ENCODE measurements at regions not wholly inside any gene's neighbourhood (a gene's known extent, or its start where the extent isn't known, plus 50 kb on each side); places are given as distances from the start of the nearest gene placed in this dataset.

DNA sequence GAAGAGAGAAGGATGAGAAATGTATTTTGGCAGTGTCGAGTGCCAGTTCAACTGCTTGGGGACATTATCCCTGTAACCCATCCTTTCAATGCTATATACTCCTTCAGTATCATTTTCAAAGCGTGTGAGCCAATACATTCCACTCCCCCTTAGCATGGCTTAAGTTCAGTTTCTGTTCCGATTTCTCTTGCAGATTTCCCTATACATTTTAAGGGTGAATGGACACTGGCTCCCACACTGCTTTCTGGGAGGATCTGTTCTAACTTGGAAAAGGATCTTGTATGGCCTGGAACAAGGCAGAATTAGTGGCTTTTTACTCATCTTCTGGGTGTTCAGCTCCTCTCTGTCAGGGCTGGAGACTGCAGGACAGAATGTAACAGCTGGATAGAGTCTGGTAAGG is 333.8 kb downstream of the HAPSTR1 start:
- DNase-seq = no peak

DNA sequence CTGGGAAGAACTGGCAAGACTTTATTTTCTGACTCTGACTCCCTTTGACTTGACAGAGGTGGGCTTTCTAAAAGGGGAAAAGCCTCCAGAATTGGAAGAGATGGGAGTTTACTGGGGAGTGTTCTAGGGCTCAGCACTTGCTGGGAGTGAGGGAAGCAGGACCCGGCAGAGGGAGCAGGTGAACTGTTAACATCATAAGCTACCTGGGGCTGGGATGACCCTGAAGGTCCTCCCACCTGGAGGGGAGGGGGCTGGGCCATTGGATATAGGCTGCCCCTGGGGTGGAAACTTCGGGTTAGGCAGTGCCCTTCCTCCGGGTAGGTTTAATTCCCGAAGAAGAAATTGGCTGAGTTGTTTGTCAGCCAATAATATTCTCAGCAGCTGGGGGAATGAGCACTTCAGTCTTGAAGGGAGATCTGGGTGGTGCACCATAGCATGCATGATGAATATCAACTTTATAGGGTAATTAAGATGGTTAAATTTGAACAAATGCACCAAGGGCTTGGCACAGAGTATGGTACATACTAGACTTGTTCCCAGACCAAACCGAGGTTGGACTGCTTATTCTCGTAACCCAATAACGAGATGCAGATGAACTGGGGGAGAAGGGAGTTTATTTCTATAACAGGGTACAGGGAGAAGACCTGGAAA is 337.0 kb downstream of the HAPSTR1 start:
- no peak for DNase-seq

DNA sequence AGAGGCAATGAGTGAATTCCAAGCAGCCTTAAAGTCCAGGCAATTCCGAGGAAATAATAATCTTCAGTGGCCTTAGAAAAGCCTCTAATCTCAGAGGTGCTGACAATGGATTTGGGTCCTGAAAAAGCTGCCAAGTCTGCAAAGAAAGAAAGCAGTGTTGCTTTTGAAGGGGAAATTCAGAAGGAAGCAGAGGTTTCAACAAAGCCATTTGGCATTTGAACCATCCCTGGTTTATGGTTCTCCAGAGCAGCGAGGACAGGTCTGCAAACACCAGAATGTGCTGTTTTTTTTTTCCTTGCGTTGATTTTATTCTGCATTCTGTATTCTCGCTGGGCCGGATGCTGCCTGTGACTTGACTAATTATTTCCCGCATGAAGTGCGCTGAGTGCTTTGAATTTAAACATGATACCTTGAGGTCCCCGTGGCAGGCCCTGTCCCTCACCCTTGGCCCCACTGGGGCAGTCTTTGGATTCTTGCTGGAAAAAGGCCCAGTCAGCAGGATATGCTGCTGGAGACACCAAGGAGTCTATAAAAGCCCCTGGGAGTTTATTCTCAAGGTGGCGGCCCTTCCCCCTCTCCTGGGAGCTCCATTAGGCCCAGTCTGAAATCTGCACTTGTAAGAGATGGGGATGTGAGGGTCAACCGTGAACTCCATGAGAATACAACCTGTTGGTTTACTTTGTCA is 338.3 kb downstream of the HAPSTR1 start:
- no peak for DNase-seq

DNA sequence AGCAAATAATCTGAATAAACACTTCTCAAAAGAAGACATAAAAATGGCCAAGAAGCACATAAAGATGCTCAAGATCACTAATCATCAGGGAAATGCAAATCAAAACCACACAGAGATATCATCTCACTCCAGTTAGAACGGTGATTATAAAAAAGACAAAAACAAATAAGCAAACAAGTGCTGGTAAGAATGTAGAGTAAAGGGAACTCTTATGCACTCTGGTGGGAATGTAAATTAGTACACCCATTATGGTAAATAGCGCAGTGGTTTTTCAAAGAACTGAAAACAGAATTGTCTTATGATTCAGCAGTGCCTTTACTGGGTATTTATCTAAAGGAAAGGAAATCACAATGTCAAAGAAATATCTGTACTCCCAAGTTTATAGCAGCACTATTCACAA is 343.2 kb downstream of the HAPSTR1 start:
- no peak for DNase-seq

DNA sequence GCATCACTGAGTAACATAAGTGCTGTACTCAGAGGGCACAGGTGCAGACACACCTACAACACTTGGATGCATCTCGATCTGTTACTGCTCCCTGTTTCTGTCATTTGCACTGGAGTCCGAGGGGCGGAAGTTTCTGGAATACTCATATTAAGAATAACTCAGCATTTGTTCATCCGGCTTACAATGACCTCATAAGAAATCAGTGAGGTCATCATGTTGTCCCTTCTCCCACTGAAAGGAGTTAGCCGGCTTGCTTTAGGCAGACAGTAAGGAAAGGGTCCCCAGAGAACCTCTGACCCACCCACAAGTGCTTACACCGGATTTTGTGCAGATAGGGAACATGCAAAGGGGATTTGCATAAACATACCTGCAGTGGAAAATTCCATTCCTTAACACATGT is 344.7 kb downstream of the HAPSTR1 start:
- no peak for DNase-seq

DNA sequence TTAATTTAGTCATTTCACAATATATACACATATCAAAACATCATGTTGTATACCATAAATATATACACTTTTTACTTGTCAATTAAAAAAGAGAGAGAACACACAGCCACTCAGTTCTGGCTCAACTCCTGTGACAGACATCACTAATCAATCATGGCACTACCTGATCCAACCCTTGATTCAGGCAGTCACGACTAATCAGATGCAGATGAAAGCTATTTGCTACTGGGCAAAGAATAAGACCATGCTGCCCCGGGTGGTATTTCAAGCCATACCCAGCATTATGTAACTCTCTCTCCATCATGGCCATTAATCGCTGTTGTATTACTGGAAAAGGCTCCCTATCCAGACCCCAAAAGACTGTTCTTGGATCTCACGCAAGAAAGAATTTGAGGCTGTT is 345.7 kb downstream of the HAPSTR1 start:
- DNase-seq = no peak

DNA sequence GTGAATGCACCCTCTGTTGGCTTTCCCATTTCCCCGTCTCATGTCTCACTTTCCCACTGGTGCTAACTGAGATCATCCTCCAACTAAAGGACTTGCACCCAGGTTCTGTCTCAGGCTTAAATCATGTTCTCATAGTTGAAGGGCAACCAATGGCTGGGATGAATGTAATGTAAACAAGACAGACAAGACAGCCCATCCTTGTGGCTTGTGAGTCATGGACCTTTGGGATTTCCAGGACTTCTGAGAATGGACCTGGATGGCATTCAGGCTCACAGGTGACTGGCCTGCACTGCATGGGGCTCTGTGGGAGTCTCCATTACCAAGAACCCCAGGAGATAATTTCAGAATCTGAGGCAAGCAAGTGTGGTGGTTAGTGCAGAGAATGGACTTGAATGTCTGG is 347.5 kb downstream of the HAPSTR1 start:
- no peak for DNase-seq

DNA sequence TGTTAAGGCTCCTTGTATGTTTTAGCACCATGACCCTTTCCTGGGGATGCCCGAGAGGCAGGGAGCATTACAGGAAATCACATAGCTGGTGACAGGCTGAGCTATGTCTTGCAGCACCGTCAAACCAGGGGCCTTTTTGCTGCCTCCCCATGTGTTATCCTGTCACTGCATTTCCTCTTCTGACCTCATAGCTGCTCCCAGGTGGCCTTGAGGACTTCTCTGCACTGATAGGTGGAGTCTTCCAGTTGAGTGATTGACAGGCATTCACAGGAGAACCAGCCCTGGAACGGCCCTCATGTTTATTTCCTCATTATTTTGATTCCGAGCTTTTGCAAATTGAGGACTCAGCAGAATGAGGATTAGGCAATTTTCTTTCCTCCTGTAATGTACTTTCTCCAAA is 349.6 kb downstream of the HAPSTR1 start:
- DNase-seq = no peak

DNA sequence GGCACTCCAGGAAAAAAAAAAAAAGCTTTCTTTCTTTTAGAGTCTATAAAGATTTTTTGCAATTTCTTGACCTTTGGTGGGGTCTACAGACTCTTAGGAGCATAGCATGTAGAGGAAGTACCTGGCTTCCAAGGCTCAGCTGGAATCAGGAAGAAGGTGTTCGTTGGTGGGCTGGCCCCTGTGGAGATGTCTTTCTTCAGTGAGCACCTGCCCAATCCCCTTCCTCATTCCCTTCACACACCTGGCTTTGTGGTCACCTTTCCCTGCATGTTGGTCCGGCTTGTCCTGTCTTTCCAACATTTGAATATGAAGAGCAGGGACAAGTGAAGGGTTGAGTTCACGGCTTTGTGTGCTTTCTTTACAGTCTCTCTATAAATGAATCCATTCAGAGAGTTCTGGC is 352.4 kb downstream of the HAPSTR1 start:
- no peak for DNase-seq

DNA sequence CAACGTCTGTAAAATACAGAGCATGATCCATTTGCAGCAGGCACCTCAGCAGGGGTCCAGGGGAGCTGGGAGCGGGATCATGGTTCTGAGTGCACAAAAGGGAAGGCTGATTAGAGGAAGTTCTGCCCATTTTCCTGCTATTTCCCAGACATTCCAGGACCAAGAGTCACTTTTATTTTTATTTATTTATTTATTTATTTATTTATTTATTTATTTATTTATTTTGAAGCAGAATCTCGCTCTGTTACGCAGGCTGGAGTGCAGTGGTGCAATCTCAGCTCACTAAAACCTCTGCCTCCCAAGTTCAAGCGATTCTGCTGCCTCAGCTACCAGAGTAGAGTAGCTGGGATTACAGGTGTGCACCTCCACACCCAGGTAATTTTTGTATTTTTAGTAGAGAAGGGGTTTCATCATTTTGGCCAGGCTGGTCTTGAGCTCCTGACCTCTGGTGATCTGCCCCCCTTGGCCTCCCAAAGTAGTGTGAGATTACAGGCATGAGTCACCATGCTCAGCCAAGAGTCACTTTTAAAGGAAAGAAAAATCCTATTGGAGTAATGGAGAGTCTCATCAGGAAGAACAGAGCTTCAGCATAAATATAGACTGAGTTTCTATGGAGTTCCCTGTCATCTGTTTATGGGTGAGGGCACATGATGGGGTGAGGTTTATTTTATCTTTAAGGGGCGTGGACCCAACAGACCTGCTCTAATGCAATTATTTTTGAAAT is 355.2 kb downstream of the HAPSTR1 start:
- no peak for DNase-seq

DNA sequence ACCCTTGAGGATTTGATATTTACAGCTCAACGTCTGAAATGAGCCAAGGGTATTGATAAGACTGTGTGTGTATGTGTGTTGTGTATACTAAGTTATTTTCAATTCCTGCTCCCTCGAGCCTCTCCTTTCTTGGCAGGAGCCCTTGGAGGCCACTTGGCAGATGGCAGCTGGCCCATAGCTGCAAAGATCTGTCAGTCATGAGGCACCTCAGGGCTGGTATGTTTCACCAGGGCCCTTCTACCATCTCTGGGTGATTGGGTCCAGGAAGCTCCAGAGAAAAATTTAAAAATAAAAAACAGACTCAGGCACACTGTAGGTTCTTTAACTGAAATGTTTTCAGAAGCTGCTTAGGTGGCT is 355.7 kb downstream of the HAPSTR1 start:
- no peak for DNase-seq

DNA sequence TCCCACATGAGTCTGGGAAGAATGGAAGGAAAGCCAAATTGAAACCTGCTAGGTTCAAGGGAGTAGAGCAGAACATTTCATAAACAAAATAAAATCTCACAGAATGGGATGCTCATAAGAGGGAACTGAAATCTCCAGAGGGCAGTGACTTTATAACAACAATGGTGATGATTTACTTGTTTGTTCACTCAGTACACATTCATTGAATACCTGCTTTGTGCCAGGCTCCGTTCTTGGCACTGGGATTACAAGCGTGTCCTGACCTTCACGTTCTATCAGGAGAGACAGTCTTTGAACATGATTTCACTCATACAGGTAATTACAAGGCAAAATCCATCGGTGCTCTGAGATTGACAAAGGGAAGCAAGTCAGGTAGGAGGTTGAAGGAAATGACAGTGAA is 356.3 kb downstream of the HAPSTR1 start:
- no peak for DNase-seq

DNA sequence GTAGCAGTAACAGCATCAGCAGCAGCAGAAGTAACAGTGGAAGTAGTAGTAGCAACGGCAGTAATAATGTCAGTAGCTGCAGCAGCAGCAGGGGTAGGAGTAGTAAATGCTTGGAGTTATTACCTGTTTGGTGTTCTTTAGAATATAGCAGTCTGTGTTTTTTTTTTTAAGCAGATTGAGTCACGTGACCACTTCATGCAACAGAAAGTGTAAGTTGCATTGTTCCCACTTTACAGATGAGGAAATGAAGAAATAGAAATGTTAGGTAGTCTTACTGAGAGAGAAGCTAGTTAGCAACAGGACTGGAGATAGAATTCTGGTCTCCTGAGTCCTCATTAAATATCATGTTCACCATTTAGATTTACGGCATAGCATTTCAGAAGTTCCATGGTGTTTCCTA is 358.2 kb downstream of the HAPSTR1 start:
- no peak for DNase-seq

DNA sequence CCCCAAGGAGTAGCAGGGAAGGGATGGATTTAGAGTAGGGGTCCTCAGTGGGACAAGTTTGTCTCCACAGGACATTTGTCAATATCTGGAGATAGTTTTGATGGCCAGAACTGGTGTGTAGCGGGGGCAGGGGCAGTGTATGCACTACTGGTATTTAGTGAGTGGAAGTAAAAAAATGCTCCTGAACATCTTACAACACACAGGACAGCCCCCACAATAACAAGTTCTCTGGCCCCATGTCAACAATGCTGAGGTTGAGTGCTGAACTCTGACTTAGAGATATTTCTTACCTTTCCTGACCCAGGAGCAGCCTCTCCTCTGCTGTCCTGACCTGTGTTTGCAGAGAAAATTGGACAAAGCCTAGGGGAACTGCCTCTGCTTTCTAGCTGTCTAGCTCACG is 365.8 kb downstream of the HAPSTR1 start:
- DNase-seq = no peak

DNA sequence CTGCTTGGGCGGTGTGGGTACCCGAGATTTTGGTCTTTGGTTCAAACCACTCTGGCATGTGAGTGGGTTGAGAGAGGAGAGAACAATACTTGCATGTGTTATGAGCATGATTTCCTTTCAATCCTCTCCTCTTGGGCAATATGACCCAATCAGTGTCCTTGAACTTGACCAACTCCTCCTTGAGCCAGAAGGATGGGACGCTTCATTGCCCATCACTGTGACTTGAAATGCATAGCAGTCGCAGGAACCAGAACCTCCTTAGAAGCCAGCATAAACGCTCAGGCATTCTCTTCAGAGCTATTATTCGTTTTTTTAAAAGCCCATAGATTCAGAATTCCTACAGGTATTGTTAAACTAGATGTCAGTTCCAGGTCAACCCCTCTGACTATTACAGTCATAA is 367.4 kb downstream of the HAPSTR1 start:
- DNase-seq = no peak

DNA sequence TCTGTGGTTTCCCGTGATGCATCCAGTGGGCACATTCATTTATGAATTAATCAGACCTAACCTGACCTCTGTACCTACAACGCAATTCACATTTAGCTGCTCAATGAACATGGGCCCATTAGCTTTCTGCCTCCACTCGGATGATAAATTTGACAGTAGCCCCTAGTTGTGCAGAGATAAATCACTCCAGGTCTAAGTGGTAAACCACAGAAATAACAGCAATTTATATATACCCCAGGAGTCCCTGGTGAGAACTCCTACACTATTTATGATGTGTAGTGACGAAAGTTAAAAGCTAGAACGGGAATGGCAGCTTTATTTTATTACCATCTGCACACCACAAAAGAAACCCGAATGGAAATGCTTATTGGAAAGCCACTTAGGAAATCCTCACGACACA is 371.5 kb downstream of the HAPSTR1 start:
- no peak for DNase-seq

DNA sequence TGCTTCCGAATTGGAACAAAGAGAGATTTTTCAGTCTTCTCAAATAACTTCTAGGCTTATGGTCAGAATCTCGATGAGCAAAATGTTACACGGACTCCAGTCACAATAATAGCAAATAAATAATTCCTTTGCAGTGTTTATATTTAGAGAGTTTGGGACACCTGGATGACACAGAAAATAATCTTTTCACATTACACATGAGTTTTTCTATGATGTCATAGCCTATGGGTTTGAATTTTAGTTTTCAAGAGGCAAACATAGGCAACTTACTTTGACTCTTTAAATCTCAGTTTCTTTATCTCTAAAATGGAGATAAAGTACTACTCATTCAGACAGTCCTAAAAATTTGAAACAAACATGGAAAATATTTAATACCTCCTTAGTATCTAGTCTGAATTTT is 372.0 kb downstream of the HAPSTR1 start:
- DNase-seq = no peak

DNA sequence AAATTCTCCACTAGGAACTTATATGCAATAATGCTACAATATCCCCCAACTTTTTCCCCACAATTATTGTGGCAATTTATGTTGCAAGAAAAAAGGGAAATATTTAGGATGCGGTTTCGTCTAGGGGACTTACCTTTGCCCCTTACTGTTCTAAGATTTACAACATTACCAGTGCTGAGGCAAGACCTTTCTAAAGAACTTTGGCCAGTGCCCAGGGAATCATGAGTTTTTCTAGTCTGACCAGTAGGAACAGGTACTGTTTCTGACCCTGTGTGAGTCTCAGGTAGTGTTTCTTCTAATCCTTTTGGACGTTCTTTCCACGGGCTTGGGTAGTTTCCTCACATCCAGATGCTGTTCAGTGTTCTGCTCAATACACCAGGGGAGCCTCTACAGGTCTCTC is 373.7 kb downstream of the HAPSTR1 start:
- no peak for DNase-seq

DNA sequence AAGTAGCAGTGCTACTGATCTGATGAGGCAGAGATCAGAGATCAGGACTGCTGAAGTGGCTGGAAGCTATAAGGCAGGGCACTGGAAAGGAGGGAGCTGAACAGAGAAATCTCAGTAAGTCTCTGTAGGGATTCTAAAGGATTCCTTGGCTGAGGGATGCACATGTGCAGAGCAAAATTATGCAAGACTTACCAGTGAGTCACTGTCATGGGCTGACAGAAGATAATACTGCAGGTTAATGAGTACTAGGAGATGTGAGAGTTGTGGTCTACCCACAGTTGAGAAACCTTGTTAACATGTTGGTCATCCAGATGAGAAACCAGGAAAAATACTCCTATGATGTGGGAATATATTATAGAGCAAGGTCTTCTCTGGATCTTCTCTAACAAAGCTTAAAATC is 378.1 kb downstream of the HAPSTR1 start:
- no peak for DNase-seq

DNA sequence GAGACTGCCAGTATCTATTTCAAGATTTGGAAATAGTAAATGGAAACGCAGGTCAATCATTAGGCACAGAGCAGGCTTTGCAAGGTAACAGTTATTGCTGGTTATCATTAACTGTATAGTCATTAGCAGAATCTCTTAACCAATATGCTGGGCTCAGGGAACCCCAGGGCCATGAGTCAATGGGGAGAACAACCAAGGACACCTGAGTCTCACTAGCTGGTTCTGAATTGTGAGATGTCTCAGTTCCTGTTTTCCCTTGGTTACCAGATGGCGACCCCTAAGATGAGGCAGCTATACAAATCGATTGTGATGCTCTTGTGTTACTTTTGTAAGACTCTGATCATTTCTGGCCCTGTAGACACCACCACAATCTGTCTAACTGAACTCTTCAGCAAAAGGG is 385.3 kb downstream of the HAPSTR1 start:
- DNase-seq = no peak

DNA sequence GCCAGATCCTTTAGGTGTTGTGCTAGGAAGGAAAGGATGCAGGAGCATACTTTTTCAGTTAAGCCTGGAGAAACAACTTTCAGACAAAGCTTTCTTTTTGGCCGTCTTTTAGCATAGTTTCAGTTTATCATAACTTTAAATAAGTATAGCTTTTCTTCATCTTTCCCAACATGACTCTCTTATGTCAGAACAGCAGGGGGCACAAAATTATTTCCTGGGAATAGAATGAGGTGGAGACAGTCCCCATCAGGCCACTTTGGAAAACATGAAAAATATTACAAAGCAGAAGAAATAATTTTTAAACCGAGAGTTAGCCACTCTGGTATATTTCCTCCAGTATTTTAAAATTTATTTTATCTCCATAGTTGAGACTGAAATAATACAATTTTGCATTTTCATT is 387.6 kb downstream of the HAPSTR1 start:
- DNase-seq = no peak

DNA sequence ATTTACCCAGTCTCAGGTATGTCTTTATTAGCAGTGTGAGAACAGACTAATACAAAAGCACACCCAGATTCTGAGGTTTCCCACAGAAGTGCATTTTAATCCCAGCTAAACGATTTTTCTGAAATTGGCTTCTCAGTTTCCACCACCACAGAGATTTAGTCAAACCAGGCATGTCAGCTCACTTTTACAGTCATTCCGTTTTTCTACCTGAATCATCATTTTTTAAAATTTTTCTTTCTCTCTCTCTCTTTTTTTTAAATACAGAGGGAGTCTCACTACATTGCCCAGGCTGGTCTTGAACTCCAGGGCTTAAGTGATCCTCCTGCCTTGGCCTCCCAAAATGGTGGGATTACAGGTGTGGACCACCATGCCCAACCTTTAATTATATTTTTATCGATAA is 389.1 kb downstream of the HAPSTR1 start:
- DNase-seq = no peak

DNA sequence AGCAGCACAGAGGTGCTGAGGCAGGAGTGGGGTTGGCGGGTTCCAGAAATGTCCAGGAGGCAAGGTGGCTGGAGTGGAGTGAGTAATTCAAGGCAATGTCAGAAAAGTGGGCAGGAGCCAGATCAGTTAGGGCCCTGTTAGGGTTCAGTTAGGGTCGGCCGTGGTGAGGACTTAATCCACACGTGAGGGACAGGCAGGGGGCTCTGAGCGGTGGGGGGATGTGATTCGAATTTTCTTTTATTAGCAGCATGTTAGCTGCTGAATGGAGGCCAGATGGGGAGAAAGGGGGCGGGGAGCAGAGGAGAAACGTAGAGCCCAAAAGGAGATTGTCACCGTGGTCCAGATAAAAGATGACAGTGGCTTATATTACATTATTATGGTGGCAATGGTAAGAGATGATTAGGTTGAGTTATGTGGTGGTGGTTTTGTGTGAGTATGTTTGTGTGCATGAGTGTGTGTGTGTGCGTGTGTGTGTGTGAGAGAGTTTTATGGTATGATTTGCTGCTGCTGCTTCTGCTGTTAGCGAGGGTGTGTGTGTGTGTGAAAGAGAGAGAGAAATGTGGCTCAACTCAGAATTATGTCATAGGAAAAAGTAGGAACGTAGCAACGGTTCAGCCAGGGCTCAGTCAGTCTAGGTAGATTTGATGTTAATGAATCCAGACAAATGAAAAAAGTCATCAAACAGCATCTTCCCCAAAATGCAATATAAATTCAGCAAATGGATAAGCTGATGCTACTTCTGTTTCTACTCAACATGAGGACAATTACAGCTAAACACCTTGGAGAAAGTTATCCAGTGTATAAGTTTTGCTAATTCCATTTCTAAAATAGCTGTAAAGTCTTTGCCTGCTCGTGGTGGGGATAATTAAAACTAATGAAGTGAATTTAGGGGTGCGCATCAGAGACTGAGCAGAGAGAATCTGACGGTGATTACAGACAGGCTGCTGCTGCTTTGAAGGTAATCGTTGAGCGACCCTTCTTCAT is 390.6 kb downstream of the HAPSTR1 start:
- no peak for DNase-seq
